Endothelial cell of umbilical vein (primary cell): ENCODE measurements at regions not wholly inside any gene's neighbourhood (a gene's known extent, or its start where the extent isn't known, plus 50 kb on each side); places are given as distances from the start of the nearest gene placed in this dataset.

Experiments
- CTCF ChIP-seq, 2 donors: IDR thresholded peaks; 1 replicate in 1 of 2; 2 replicates in 1 of 2; pipeline ENCODE4 v1.5.1; 2011; ENCODE audit warnings: low read length in 2 of 2, mild to moderate bottlenecking in 2 of 2, moderate library complexity in 2 of 2, control low read depth in 1 of 2, inconsistent platforms in 1 of 2, low read depth in 1 of 2; ENCODE audit not compliant: insufficient read depth in 1 of 2; ENCODE audit errors: extremely low read depth in 1 of 2
- EZH2 ChIP-seq: IDR thresholded peaks from 2 replicates; pipeline ENCODE4 v1.6.1; 2012; ENCODE audit warnings: borderline replicate concordance, low read depth, mild to moderate bottlenecking, moderate library complexity, low read length, inconsistent platforms; ENCODE audit not compliant: severe bottlenecking
- GATA2 ChIP-seq: IDR thresholded peaks from 2 replicates; pipeline ENCODE4 v1.7.0; 2011; ENCODE audit warnings: low read depth, mild to moderate bottlenecking, moderate library complexity, mixed read lengths, low read length; ENCODE audit not compliant: insufficient read length, insufficient read depth
- MAX ChIP-seq: IDR thresholded peaks from 2 replicates; pipeline ENCODE4 v1.6.1; 2011; ENCODE audit not compliant: insufficient read depth, insufficient read length
- POLR2A ChIP-seq: IDR thresholded peaks from 2 replicates; pipeline ENCODE4 v1.6.1; 2012; ENCODE audit warnings: low read depth, mild to moderate bottlenecking, control low read depth, low read length
- POLR2AphosphoS5 ChIP-seq: IDR thresholded peaks from 2 replicates; pipeline ENCODE4 v1.6.1; 2012; ENCODE audit warnings: low read depth, mild to moderate bottlenecking, control low read depth, low read length, moderate library complexity; ENCODE audit not compliant: insufficient read depth

- TF ChIP-seq CTCF (IDR thresholded peaks at IDR 0.05; ENCODE audit: extremely low read depth in 1 of 2, insufficient read depth in 1 of 2, low read depth in 1 of 2, low read length in 2 of 2) (no peak), POLR2A (no peak), POLR2AphosphoS5 (no peak), EZH2 (no peak), MAX (no peak), GATA2 (no peak)
Observed at GRCh38 chr5:57715296-57715695, 232.7 kb upstream of the ACTBL2 start.
